Adrenal gland (tissue), 9 donors: ENCODE measurements at regions not wholly inside any gene's neighbourhood (a gene's known extent, or its start where the extent isn't known, plus 50 kb on each side); places are given as distances from the start of the nearest gene placed in this dataset.
A peak's percentile ranks its signal among the peaks of the same experiment; 100 is the strongest.

ENCODE experiments used
- DNase-seq, 7 donors: peaks; one replicate each; pipeline ENCODE4 v3.0.0-alpha.2; 2019 to 2020
- H3K27ac ChIP-seq, 5 donors: fragments of 200-600 bp; sonication (generic) in 4 of 5; 1 replicate in 3 of 5; 2 replicates in 2 of 5; pipeline versions ENCODE4 v1.5.1 to v1.8.0; 2016 to 2020; ENCODE audit warnings: mild to moderate bottlenecking in 1 of 5
- H3K27me3 ChIP-seq: fragments of 200-600 bp; 2 replicates; pipeline ENCODE4 v1.8.0; 2021
- H3K36me3 ChIP-seq, 2 donors: fragments of 200-600 bp; replicated peaks in 1 of 2; 1 replicate in 1 of 2; 2 replicates in 1 of 2; pipeline versions ENCODE4 v1.5.1 to v1.8.0; 2018 to 2022
- H3K4me1 ChIP-seq, 2 donors: fragments of 200-600 bp; replicated peaks in 1 of 2; 1 replicate in 1 of 2; 2 replicates in 1 of 2; pipeline versions ENCODE4 v1.5.1 to v1.8.0; 2018 to 2021
- H3K4me3 ChIP-seq, 4 donors: fragments of 200-600 bp; sonication (generic) in 3 of 4; one replicate each; pipeline ENCODE4 v1.5.1; 2016 to 2018
- H3K9me3 ChIP-seq, 3 donors: fragments of 200-600 bp; sonication (generic) in 1 of 3; replicated peaks in 1 of 3; 1 replicate in 2 of 3; 2 replicates in 1 of 3; pipeline versions ENCODE4 v1.5.1 to v1.8.0; 2016 to 2021
- CTCF ChIP-seq, 6 experiments: fragments of 450-650 bp in 4 of 6; fragments of 200-600 bp in 2 of 6; sonication (generic) in 1 of 6; IDR thresholded peaks; 1 replicate in 5 of 6; 2 replicates in 1 of 6; pipeline versions ENCODE4 v1.5.1 to v1.8.0; 2016 to 2021; ENCODE audit warnings: antibody characterized with exemption in 6 of 6, mild to moderate bottlenecking in 2 of 6, moderate library complexity in 1 of 6
- POLR2A ChIP-seq, 2 donors: fragments of 450-650 bp; IDR thresholded peaks; one replicate each; pipeline ENCODE4 v1.6.1; 2017; ENCODE audit warnings: antibody characterized with exemption in 2 of 2, mild to moderate bottlenecking in 2 of 2, moderate library complexity in 1 of 2
- WGBS, 4 donors: extraction: QIAGEN DNeasy Blood & Tissue Kit in 2 of 4; methylation state at CpG; one replicate each; pipeline versions ENCODE4 v1.1.5 to v1.1.7; 2013 to 2017; 5-methylcytosine and 5-hydroxymethylcytosine counted together
- intact Hi-C, 2 donors: fragments of 100-400 bp; cut with DNase I; formaldehyde crosslinking; loops; one replicate each; pipeline versions ENCODE4 v1.14.1 to v1.15.0; 2022 to 2023
- donor health status: healthy with polysubstance abuse.
- donor health status: Bipolar disorder and iron deficiency.
- donor health status: DM: yes; HTN: yes; CAD: no.
- donor health status: DM: no; HTN: no; CAD: no.
- donor health status: DM: no; HTN: no; CAD: no.

- TF ChIP-seq POLR2A (IDR thresholded peaks at IDR 0.05): no peak
- no peak for TF ChIP-seq CTCF (IDR thresholded peaks at IDR 0.05)
- Histone ChIP-seq H3K9me3 (no peaks in the 10 kb centered on the region), H3K27ac (no peak overlapping the region), H3K4me3 (no peak overlapping the region), H3K4me1 (no peaks in the 10 kb centered on the region), H3K27me3 (no peaks in the 10 kb centered on the region), H3K36me3 (no peaks in the 10 kb centered on the region)
- no peak for DNase-seq
- intact Hi-C loops: no loop called here
- WGBS, 4 donors: 90 to 93% (median 92%) methylated on average over 4 of the region's 4 CpGs
These were observed 202.4 kb upstream of the HMCN1 start for GRCh38 chr1:185531838-185532237.

GRCh38 chr1:185530215-185530614, 204.0 kb upstream of the HMCN1 start:
- H3K4me1 ChIP-seq: no peaks in the 10 kb centered on the region
- no peaks in the 10 kb centered on the region for H3K36me3 ChIP-seq
- 73 to 94% (median 86%) methylated on average over 3 of the region's 3 CpGs for WGBS, 4 donors
- H3K4me3 ChIP-seq: no peak overlapping the region
- no peak overlapping the region for H3K27ac ChIP-seq
- no peaks in the 10 kb centered on the region for H3K27me3 ChIP-seq
- H3K9me3 ChIP-seq: no peaks in the 10 kb centered on the region
- TF ChIP-seq CTCF (IDR thresholded peaks at IDR 0.05): no peak
- TF ChIP-seq POLR2A (IDR thresholded peaks at IDR 0.05): no peak
- no peak for DNase-seq
- intact Hi-C loops: no loop called here

- Histone ChIP-seq H3K36me3 (no peaks in the 10 kb centered on the region), H3K4me3 (no peak overlapping the region), H3K9me3 (no peaks in the 10 kb centered on the region), H3K27me3 (no peaks in the 10 kb centered on the region), H3K27ac (no peak overlapping the region), H3K4me1 (no peaks in the 10 kb centered on the region)
- intact Hi-C loops: no loop called here
- TF ChIP-seq CTCF (IDR thresholded peaks at IDR 0.05) (no peak), POLR2A (IDR thresholded peaks at IDR 0.05) (no peak)
- 91 to 97% (median 95%) methylated on average over 3 of the region's 3 CpGs for WGBS, 4 donors
- no peak for DNase-seq
These were observed 204.5 kb upstream of the HMCN1 start for GRCh38 chr1:185529673-185530072.

GRCh38 chr1:185528084-185528676, 206.0 kb upstream of the HMCN1 start:
- intact Hi-C loops: no loop called here
- Histone ChIP-seq H3K4me1 (no peaks in the 10 kb centered on the region), H3K36me3 (no peaks in the 10 kb centered on the region), H3K27me3 (no peaks in the 10 kb centered on the region), H3K4me3 (no peak overlapping the region), H3K27ac (peak overlapping the region in 1 of 5 donors; percentile 14), H3K9me3 (no peaks in the 10 kb centered on the region)
- peak; percentile 30 to 83 (median 60) for DNase-seq
- TF ChIP-seq CTCF (IDR thresholded peaks at IDR 0.05) (no peak), POLR2A (IDR thresholded peaks at IDR 0.05) (no peak)
- WGBS, 4 donors: 40 to 50% (median 45%) methylated on average over 4 of the region's 4 CpGs
